ENCODE measurements at regions not wholly inside any gene's neighbourhood (a gene's known extent, or its start where the extent isn't known, plus 50 kb on each side); places are given as distances from the start of the nearest gene placed in this dataset.

- TF ChIP-seq, protein P1, sequence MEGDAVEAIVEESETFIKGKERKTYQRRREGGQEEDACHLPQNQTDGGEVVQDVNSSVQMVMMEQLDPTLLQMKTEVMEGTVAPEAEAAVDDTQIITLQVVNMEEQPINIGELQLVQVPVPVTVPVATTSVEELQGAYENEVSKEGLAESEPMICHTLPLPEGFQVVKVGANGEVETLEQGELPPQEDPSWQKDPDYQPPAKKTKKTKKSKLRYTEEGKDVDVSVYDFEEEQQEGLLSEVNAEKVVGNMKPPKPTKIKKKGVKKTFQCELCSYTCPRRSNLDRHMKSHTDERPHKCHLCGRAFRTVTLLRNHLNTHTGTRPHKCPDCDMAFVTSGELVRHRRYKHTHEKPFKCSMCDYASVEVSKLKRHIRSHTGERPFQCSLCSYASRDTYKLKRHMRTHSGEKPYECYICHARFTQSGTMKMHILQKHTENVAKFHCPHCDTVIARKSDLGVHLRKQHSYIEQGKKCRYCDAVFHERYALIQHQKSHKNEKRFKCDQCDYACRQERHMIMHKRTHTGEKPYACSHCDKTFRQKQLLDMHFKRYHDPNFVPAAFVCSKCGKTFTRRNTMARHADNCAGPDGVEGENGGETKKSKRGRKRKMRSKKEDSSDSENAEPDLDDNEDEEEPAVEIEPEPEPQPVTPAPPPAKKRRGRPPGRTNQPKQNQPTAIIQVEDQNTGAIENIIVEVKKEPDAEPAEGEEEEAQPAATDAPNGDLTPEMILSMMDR (IDR thresholded peaks at IDR 0.05) = no peak
- TF ChIP-seq POLR2A (IDR thresholded peaks at IDR 0.05) = no peak
Measured at GRCh38 chr22:27206374-27207133, 549.2 kb downstream of the MIAT start.

All from vagina (tissue), 2 donors.